GM06990 (cell line): ENCODE measurements at regions not wholly inside any gene's neighbourhood (a gene's known extent, or its start where the extent isn't known, plus 50 kb on each side); places are given as distances from the start of the nearest gene placed in this dataset.

ENCODE experiments used
- DNase-seq: peaks from one replicate; pipeline ENCODE4 v3.0.0-alpha.2; 2011; ENCODE audit not compliant: insufficient read length; ENCODE audit errors: extremely low read depth
- H3K27me3 ChIP-seq: replicated peaks from 2 replicates; pipeline ENCODE4 v1.6.0; 2011; ENCODE audit warnings: low read length; ENCODE audit not compliant: control insufficient read depth, insufficient read depth
- H3K36me3 ChIP-seq: 2 replicates; pipeline ENCODE4 v1.5.1; 2011; ENCODE audit warnings: low read length; ENCODE audit not compliant: control insufficient read depth, insufficient read depth
- H3K4me3 ChIP-seq: replicated peaks from 2 replicates; pipeline ENCODE4 v1.5.1; 2011; ENCODE audit warnings: low read depth, mild to moderate bottlenecking, control low read depth, low read length
- TF ChIP-seq, protein P1 (sequence below): IDR thresholded peaks from 2 replicates; pipeline ENCODE4 v1.5.1; 2011; ENCODE audit warnings: low read length, control low read depth, mild to moderate bottlenecking, inconsistent platforms; ENCODE audit not compliant: insufficient read depth, poor library complexity, severe bottlenecking

DNA sequence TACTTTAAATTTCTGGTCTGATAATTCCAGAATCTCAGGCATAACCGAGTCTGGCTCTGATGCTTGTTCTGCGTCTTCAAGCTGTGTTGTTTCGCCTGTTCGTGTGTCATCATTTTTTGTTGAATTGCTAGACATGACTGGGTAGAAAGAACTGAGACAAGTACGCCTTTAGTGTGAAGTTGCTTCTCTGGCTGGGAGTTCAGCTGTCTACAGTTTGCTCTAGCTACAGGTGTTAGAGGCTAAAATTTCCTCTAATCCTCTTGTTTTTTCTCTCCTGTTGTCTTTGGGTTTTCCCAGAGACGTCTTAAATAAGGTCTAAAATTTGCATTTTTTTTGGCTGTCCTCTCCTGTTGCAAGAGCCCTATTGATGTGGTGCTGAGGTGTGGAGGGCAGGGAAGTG lies 100.3 kb downstream of the FAM50B start:
- DNase-seq, result no peak
- TF ChIP-seq, protein P1, sequence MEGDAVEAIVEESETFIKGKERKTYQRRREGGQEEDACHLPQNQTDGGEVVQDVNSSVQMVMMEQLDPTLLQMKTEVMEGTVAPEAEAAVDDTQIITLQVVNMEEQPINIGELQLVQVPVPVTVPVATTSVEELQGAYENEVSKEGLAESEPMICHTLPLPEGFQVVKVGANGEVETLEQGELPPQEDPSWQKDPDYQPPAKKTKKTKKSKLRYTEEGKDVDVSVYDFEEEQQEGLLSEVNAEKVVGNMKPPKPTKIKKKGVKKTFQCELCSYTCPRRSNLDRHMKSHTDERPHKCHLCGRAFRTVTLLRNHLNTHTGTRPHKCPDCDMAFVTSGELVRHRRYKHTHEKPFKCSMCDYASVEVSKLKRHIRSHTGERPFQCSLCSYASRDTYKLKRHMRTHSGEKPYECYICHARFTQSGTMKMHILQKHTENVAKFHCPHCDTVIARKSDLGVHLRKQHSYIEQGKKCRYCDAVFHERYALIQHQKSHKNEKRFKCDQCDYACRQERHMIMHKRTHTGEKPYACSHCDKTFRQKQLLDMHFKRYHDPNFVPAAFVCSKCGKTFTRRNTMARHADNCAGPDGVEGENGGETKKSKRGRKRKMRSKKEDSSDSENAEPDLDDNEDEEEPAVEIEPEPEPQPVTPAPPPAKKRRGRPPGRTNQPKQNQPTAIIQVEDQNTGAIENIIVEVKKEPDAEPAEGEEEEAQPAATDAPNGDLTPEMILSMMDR, result no peak

DNA sequence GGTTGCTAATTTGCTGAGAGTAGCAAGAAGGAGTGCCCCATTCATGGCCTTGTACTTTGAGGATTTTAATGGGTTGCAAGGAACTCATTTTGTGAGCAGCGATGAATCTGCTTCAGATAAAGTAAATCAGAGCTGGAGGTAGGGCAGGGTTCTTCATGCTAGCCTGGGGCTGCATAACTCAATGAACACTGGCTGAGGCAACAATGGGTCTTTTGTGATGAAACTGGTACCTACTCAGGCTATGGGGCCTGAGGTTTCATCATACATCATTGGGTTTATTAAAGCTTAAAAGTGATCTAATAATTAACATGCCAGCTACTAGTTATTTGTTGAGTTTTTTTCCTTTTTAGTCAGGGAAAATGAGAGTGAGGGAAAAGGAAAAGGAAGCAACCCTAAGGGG lies 106.9 kb downstream of the FAM50B start:
- no peak for DNase-seq
- no peaks in the 10 kb centered on the region for H3K27me3 ChIP-seq
- H3K36me3 ChIP-seq, result no peaks in the 10 kb centered on the region
- H3K4me3 ChIP-seq, result no peak overlapping the region
- TF ChIP-seq, protein P1, result no peak

More for the DNA sequence above, 100.3 kb downstream of the FAM50B start:
- no peak overlapping the region for H3K4me3 ChIP-seq
- no peaks in the 10 kb centered on the region for H3K36me3 ChIP-seq
- H3K27me3 ChIP-seq, result no peaks in the 10 kb centered on the region

DNA sequence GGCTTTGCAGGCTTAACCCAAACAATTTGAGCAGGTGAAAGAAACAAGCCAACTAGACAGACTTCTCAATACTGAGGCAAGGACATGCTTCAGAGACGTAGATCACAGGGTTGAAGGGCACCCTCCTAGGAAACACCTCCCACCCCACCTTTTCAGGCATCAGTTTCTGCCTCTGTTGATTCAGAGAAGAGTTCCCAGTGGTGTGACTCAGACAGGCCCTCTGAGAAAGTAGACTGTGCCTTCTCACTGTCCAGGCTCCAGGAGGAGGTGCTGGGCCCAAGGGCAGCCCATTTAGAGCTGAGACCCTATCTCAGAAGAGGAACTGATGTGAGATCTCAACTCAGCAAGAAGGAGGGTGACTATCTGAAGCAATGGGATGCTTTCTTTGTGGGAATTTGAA lies 108.1 kb downstream of the FAM50B start:
- H3K27me3 ChIP-seq, result no peaks in the 10 kb centered on the region
- DNase-seq, result no peak
- no peaks in the 10 kb centered on the region for H3K36me3 ChIP-seq
- no peak overlapping the region for H3K4me3 ChIP-seq
- TF ChIP-seq, protein P1, result no peak

DNA sequence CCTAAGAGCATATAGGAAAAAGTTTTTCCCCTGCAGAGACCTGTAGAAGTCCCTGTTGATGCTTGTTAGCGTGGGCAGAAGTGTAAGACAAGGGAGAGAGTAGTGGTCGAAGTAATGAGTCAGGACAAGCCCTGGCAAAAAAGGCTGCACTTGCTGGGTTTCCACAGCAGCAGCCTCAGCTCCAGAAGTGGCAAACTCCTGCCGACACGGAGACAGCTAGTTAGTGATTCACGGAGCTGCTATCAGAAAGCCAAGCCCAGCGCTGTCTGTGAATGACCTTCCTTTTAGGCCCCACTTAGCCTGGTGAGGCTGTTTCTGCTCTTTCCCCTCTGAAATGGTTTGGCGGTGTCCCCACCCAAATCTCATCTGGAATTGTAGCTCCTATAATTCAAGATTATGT lies 109.1 kb downstream of the FAM50B start:
- no peaks in the 10 kb centered on the region for H3K36me3 ChIP-seq
- H3K4me3 ChIP-seq, result no peak overlapping the region
- no peaks in the 10 kb centered on the region for H3K27me3 ChIP-seq
- TF ChIP-seq, protein P1, result no peak
- no peak for DNase-seq

DNA sequence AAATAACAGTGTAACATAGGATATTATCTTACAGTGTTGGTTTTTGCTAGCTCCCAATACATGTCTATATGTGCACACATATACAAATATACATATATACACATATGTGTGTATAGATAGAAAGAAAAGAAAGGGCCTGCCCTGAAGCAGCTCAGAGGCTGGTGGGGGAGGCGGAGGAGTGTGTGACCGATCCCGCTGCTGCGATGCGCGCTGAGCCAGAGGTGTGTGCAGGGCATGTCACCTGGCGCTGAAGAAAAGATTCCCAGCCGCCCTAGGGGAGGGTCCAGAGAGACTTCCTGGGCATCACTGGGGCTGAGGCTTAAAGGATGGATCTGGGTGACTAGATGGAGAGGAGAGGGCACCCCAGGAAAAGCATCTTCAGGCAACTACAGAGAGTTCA lies 110.2 kb downstream of the FAM50B start:
- no peak overlapping the region for H3K4me3 ChIP-seq
- no peaks in the 10 kb centered on the region for H3K36me3 ChIP-seq
- TF ChIP-seq, protein P1, result no peak
- no peak for DNase-seq
- H3K27me3 ChIP-seq, result no peaks in the 10 kb centered on the region; the same call in 1 of the 2 replicates

DNA sequence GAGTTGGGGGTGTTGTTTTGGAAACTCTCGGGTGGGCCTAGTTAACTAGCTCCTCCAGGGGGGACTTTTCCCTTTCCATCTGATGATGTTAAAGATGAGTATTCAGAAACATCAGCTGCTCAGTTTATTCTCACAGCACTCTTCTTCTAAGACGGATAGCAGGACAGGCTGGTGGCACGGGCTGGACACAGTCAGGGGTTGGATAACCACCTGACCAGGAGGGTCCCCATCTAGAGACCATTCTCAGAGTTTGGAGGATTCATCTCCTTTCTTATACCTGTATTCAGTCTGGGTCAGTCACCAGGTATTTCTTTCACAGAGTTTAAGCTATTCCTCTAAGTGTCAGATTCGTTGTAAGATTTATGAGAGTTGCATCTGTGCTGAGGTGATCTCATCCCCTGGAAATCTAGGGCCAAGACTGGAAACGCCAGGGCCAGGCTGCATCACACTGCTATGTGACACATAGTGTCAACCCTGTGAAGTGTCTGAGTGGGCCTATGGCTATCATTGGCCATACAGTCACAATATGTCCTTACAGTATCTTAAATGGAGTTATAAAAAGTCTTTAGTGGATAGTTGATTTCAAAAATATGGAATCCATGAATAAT lies 111.7 kb downstream of the FAM50B start:
- H3K36me3 ChIP-seq, result no peaks in the 10 kb centered on the region
- H3K4me3 ChIP-seq, result no peak overlapping the region
- no peak for DNase-seq
- no peaks in the 10 kb centered on the region; the same call in 1 of the 2 replicates for H3K27me3 ChIP-seq
- TF ChIP-seq, protein P1, result no peak
